H9 (cell line): ENCODE measurements at regions not wholly inside any gene's neighbourhood (a gene's known extent, or its start where the extent isn't known, plus 50 kb on each side); places are given as distances from the start of the nearest gene placed in this dataset.

Source experiments
- DNase-seq: peaks from one replicate; pipeline ENCODE4 v3.0.0-alpha.2; 2017
- H2AFZ ChIP-seq: one replicate; pipeline ENCODE4 v1.6.1; 2013; ENCODE audit warnings: mild to moderate bottlenecking, low read length, control low read depth, moderate library complexity
- H2AK5ac ChIP-seq: 2 replicates; pipeline ENCODE4 v1.6.1; 2013; ENCODE audit warnings: low read length, control low read depth, mixed read lengths; ENCODE audit not compliant: insufficient read length
- H2BK120ac ChIP-seq: one replicate; pipeline ENCODE4 v1.6.1; 2013; ENCODE audit warnings: low read depth, mild to moderate bottlenecking, low read length, control low read depth, inconsistent platforms; ENCODE audit not compliant: poor library complexity, severe bottlenecking
- H2BK12ac ChIP-seq: 2 replicates; pipeline ENCODE4 v1.6.1; 2013; ENCODE audit warnings: low read length, control low read depth, mixed read lengths, low read depth; ENCODE audit not compliant: insufficient read length
- H2BK15ac ChIP-seq: 2 replicates; pipeline ENCODE4 v1.6.1; 2013; ENCODE audit warnings: low read depth, low read length, control low read depth
- H2BK20ac ChIP-seq: one replicate; pipeline ENCODE4 v1.6.1; 2013; ENCODE audit warnings: low read depth, mild to moderate bottlenecking, low read length, control low read depth, inconsistent platforms; ENCODE audit not compliant: poor library complexity, severe bottlenecking
- H2BK5ac ChIP-seq: 2 replicates; pipeline ENCODE4 v1.6.1; 2013; ENCODE audit warnings: low read length, control low read depth, mixed read lengths; ENCODE audit not compliant: insufficient read length
- H3K14ac ChIP-seq: 2 replicates; pipeline ENCODE4 v1.6.1; 2013; ENCODE audit warnings: low read length, control low read depth; ENCODE audit not compliant: insufficient read depth
- H3K18ac ChIP-seq: 2 replicates; pipeline ENCODE4 v1.6.1; 2013; ENCODE audit warnings: low read depth, mild to moderate bottlenecking, mixed read lengths, low read length, control low read depth; ENCODE audit not compliant: insufficient read length
- H3K23ac ChIP-seq: 2 replicates; pipeline ENCODE4 v1.6.1; 2013; ENCODE audit warnings: low read length, control low read depth, mixed read lengths, low read depth; ENCODE audit not compliant: insufficient read length
- H3K23me2 ChIP-seq: 2 replicates; pipeline ENCODE4 v1.6.1; 2013; ENCODE audit warnings: low read depth, mild to moderate bottlenecking, mixed read lengths, low read length, control low read depth; ENCODE audit not compliant: insufficient read length, poor library complexity, severe bottlenecking
- H3K27ac ChIP-seq: 2 replicates; pipeline ENCODE4 v1.5.1; 2013; ENCODE audit warnings: low read length, control low read depth, mixed read lengths, low read depth; ENCODE audit not compliant: insufficient read length
- H3K27me3 ChIP-seq: 2 replicates; pipeline ENCODE4 v1.6.1; 2013; ENCODE audit warnings: low read length, control low read depth, inconsistent platforms; ENCODE audit not compliant: insufficient read depth
- H3K4ac ChIP-seq: 2 replicates; pipeline ENCODE4 v1.6.1; 2013; ENCODE audit warnings: low read depth, mild to moderate bottlenecking, control low read depth, inconsistent platforms, low read length, moderate library complexity
- H3K4me1 ChIP-seq: 2 replicates; pipeline ENCODE4 v1.6.1; 2013; ENCODE audit warnings: low read length, control low read depth, inconsistent platforms; ENCODE audit not compliant: insufficient read depth
- H3K4me2 ChIP-seq: 2 replicates; pipeline ENCODE4 v1.6.1; 2013; ENCODE audit warnings: low read length, control low read depth, mixed read lengths; ENCODE audit not compliant: insufficient read length, insufficient read depth
- H3K56ac ChIP-seq: 2 replicates; pipeline ENCODE4 v1.6.1; 2013; ENCODE audit warnings: low read depth, mild to moderate bottlenecking, mixed read lengths, low read length, control low read depth; ENCODE audit not compliant: insufficient read length
- H3K79me1 ChIP-seq: 2 replicates; pipeline ENCODE4 v1.6.1; 2013; ENCODE audit warnings: low read depth, mild to moderate bottlenecking, moderate library complexity, low read length, control low read depth, inconsistent platforms; ENCODE audit not compliant: insufficient read depth, poor library complexity, severe bottlenecking
- H3K79me2 ChIP-seq: 2 replicates; pipeline ENCODE4 v1.6.1; 2013; ENCODE audit warnings: low read length, control low read depth, inconsistent platforms; ENCODE audit not compliant: insufficient read depth
- H3K9ac ChIP-seq: 2 replicates; pipeline ENCODE4 v1.6.1; 2013; ENCODE audit warnings: low read length, control low read depth, mixed read lengths; ENCODE audit not compliant: insufficient read length; ENCODE audit errors: extremely low read depth
- H3K9me3 ChIP-seq: one replicate; pipeline ENCODE4 v1.6.1; 2013; ENCODE audit warnings: low read depth, low read length, inconsistent platforms; ENCODE audit not compliant: control insufficient read depth
- H3T11ph ChIP-seq: one replicate; pipeline ENCODE4 v1.6.1; 2013; ENCODE audit warnings: mild to moderate bottlenecking, low read length, control low read depth, inconsistent platforms
- H4K20me1 ChIP-seq: one replicate; pipeline ENCODE4 v1.6.1; 2013; ENCODE audit not compliant: control insufficient read depth, insufficient read length, insufficient read depth
- H4K5ac ChIP-seq: 2 replicates; pipeline ENCODE4 v1.6.1; 2013; ENCODE audit warnings: low read depth, mild to moderate bottlenecking, mixed read lengths, low read length, control low read depth; ENCODE audit not compliant: insufficient read length
- H4K8ac ChIP-seq: replicated peaks from 2 replicates; pipeline ENCODE4 v1.6.1; 2013; ENCODE audit warnings: low read length, control low read depth, mixed read lengths, low read depth; ENCODE audit not compliant: insufficient read length
- H4K91ac ChIP-seq: 2 replicates; pipeline ENCODE4 v1.6.1; 2013; ENCODE audit warnings: low read depth, mild to moderate bottlenecking, moderate library complexity, mixed read lengths, low read length, control low read depth; ENCODE audit not compliant: insufficient read length
- H3K27ac Mint-ChIP-seq, 3 experiments: 2 replicates in 2 of 3; 3 replicates in 1 of 3; pipeline ENCODE4 v1.8.0; 2020 to 2021; ENCODE audit warnings: mixed read lengths in 3 of 3, mild to moderate bottlenecking in 1 of 3, moderate library complexity in 1 of 3
- H3K27me3 Mint-ChIP-seq: 2 replicates; pipeline ENCODE4 v1.8.0; 2021; ENCODE audit warnings: low read depth, mild to moderate bottlenecking, moderate library complexity, mixed read lengths
- H3K36me3 Mint-ChIP-seq, 3 experiments: 2 replicates in 2 of 3; 3 replicates in 1 of 3; pipeline ENCODE4 v1.8.0; 2020 to 2021; ENCODE audit warnings: low read depth in 3 of 3, mixed read lengths in 3 of 3; ENCODE audit not compliant: insufficient read depth in 1 of 3
- H3K4me1 Mint-ChIP-seq, 2 experiments: 2 replicates each; pipeline ENCODE4 v1.8.0; 2020; ENCODE audit warnings: mixed read lengths in 2 of 2
- H3K4me3 Mint-ChIP-seq, 2 experiments: 2 replicates in 1 of 2; 3 replicates in 1 of 2; pipeline ENCODE4 v1.8.0; 2020 to 2021; ENCODE audit warnings: mild to moderate bottlenecking in 2 of 2, mixed read lengths in 2 of 2, moderate library complexity in 1 of 2
- H3K9me3 Mint-ChIP-seq, 2 experiments: 2 replicates in 1 of 2; 3 replicates in 1 of 2; pipeline ENCODE4 v1.8.0; 2020; ENCODE audit warnings: mild to moderate bottlenecking in 2 of 2, mixed read lengths in 2 of 2, moderate library complexity in 1 of 2
- CTCF ChIP-seq: fragments of 200-600 bp; sonication (generic); conservative IDR thresholded peaks from 3 replicates; pipeline ENCODE4 v1.8.0; 2021; ENCODE audit warnings: antibody characterized with exemption, mild to moderate bottlenecking
- WGBS: extraction: QIAGEN DNeasy Blood & Tissue Kit; methylation state at CpG from one replicate; pipeline ENCODE4 v1.1.7; 2013; ENCODE audit warnings: missing lambda C conversion rate, low lambda C conversion rate, mixed read lengths; ENCODE audit not compliant: insufficient read length; ENCODE audit errors: extremely low coverage; 5-methylcytosine and 5-hydroxymethylcytosine counted together

- Histone ChIP-seq H2BK15ac (no peak overlapping the region), H2BK12ac (no peak overlapping the region), H2BK5ac (no peak overlapping the region), H3K4me2 (no peak overlapping the region), H3K4ac (no peak overlapping the region), H3K18ac (no peak overlapping the region), H4K20me1 (no peaks in the 10 kb centered on the region), H3K23me2 (no peaks in the 10 kb centered on the region), H2AK5ac (no peak overlapping the region), H3K14ac (no peak overlapping the region), H3K23ac (no peak overlapping the region), H3K79me2 (no peaks in the 10 kb centered on the region), H3K4me1 (peaks cover 3% of the 10 kb centered on the region; the same call in 1 of the 2 replicates), H2AFZ (no peak overlapping the region), H3K9ac (no peak overlapping the region), H4K8ac (no peak overlapping the region), H3K9me3 (no peaks in the 10 kb centered on the region), H4K91ac (no peak overlapping the region), H3K27ac (no peak overlapping the region), H4K5ac (no peak overlapping the region), H2BK120ac (no peak overlapping the region), H3K79me1 (no peaks in the 10 kb centered on the region), H2BK20ac (no peak overlapping the region), H3K56ac (no peak overlapping the region), H3T11ph (no peak overlapping the region), H3K27me3 (no peaks in the 10 kb centered on the region)
- H3K4me1 Mint-ChIP-seq = peaks cover 17 to 27% of the 10 kb centered on the region in 2 experiments
- H3K36me3 Mint-ChIP-seq = no peaks in the 10 kb centered on the region
- no peaks in the 10 kb centered on the region for H3K9me3 Mint-ChIP-seq
- TF ChIP-seq CTCF = no peak
- H3K4me3 Mint-ChIP-seq = no peak overlapping the region
- H3K27me3 Mint-ChIP-seq = no peaks in the 10 kb centered on the region
- DNase-seq = no peak
- H3K27ac Mint-ChIP-seq = no peak overlapping the region
- no CpG with 5 or more reads among the region's 1 CpG for WGBS
Measured at GRCh38 chr2:176856683-176857082, 355.9 kb upstream of the HNRNPA3 start.
